GM23338 (cell line): ENCODE measurements at regions not wholly inside any gene's neighbourhood (a gene's known extent, or its start where the extent isn't known, plus 50 kb on each side); places are given as distances from the start of the nearest gene placed in this dataset.
A peak's percentile ranks its signal among the peaks of the same experiment; 100 is the strongest.

Experiments
- ATAC-seq: fragments of 200-7000 bp; cut with Tn5 transposase; 3 replicates; pipeline ENCODE4 v1.9.1; 2020
- DNase-seq: peaks from one replicate; pipeline ENCODE4 v3.0.0-alpha.2; 2015; ENCODE audit warnings: low spot score
- H2AFZ ChIP-seq: fragments of 200-600 bp; sonication (generic); 2 replicates; pipeline ENCODE4 v1.8.0; 2016; ENCODE audit warnings: antibody characterized with exemption, mild to moderate bottlenecking, moderate library complexity
- H3F3A ChIP-seq: fragments of 200-600 bp; sonication (generic); replicated peaks from 2 replicates; pipeline ENCODE4 v1.8.0; 2017; ENCODE audit warnings: antibody characterized with exemption, mixed run types, low read depth
- H3K27ac ChIP-seq: fragments of 200-600 bp; sonication (generic); 2 replicates; pipeline ENCODE4 v1.6.1; 2016; ENCODE audit warnings: low read depth
- H3K27me3 ChIP-seq: fragments of 200-600 bp; sonication (generic); 2 replicates; pipeline ENCODE4 v1.8.0; 2016; ENCODE audit warnings: mild to moderate bottlenecking, mixed run types, moderate library complexity; ENCODE audit not compliant: insufficient read depth
- H3K36me3 ChIP-seq: fragments of 200-600 bp; sonication (generic); 2 replicates; pipeline ENCODE4 v1.8.0; 2016; ENCODE audit warnings: mild to moderate bottlenecking; ENCODE audit not compliant: insufficient read depth
- H3K4me1 ChIP-seq: fragments of 200-600 bp; sonication (generic); 2 replicates; pipeline ENCODE4 v1.8.0; 2016; ENCODE audit warnings: mild to moderate bottlenecking, moderate library complexity; ENCODE audit not compliant: insufficient read depth
- H3K4me2 ChIP-seq: fragments of 200-600 bp; sonication (generic); 2 replicates; pipeline ENCODE4 v1.7.1; 2017; ENCODE audit warnings: mixed run types
- H3K4me3 ChIP-seq: fragments of 200-600 bp; sonication (generic); 2 replicates; pipeline ENCODE4 v1.6.1; 2016; ENCODE audit warnings: mixed run types
- H3K79me2 ChIP-seq: fragments of 200-600 bp; sonication (generic); replicated peaks from 2 replicates; pipeline ENCODE4 v1.8.0; 2017; ENCODE audit warnings: mild to moderate bottlenecking; ENCODE audit not compliant: insufficient read depth
- H3K9me2 ChIP-seq: fragments of 200-600 bp; sonication (generic); 2 replicates; pipeline ENCODE4 v1.8.0; 2017; ENCODE audit not compliant: insufficient read depth
- H4K20me1 ChIP-seq: fragments of 200-600 bp; sonication (generic); replicated peaks from 2 replicates; pipeline ENCODE4 v1.8.0; 2017; ENCODE audit warnings: mild to moderate bottlenecking; ENCODE audit not compliant: insufficient read depth
- H3K27ac Mint-ChIP-seq: 2 replicates; pipeline ENCODE4 v1.8.0; 2020; ENCODE audit warnings: inconsistent platforms, mild to moderate bottlenecking, moderate library complexity, mixed read lengths
- H3K27me3 Mint-ChIP-seq: 3 replicates; pipeline ENCODE4 v1.8.0; 2022; ENCODE audit warnings: low read depth, mild to moderate bottlenecking, moderate library complexity, mixed read lengths, inconsistent platforms; ENCODE audit not compliant: insufficient read depth, poor library complexity
- H3K36me3 Mint-ChIP-seq: 3 replicates; pipeline ENCODE4 v1.8.0; 2021; ENCODE audit warnings: low read depth, mild to moderate bottlenecking, inconsistent platforms, moderate library complexity, mixed read lengths
- H3K4me1 Mint-ChIP-seq: 3 replicates; pipeline ENCODE4 v1.8.0; 2020; ENCODE audit warnings: mild to moderate bottlenecking, inconsistent platforms, mixed read lengths
- H3K4me3 Mint-ChIP-seq: 3 replicates; pipeline ENCODE4 v1.8.0; 2021; ENCODE audit warnings: moderate library complexity, mild to moderate bottlenecking, inconsistent platforms, mixed read lengths
- H3K9me3 Mint-ChIP-seq: 3 replicates; pipeline ENCODE4 v1.8.0; 2020; ENCODE audit warnings: moderate library complexity, mild to moderate bottlenecking, inconsistent platforms, mixed read lengths
- EZH2 ChIP-seq: fragments of 200-600 bp; sonication (generic); IDR thresholded peaks from one replicate; pipeline ENCODE4 v1.8.0; 2017; ENCODE audit warnings: antibody characterized with exemption, mild to moderate bottlenecking, low read depth; ENCODE audit not compliant: unreplicated experiment
- JUNB ChIP-seq: IDR thresholded peaks from one replicate; pipeline ENCODE4 v1.6.1; 2016; ENCODE audit warnings: antibody characterized with exemption; ENCODE audit not compliant: unreplicated experiment
- NANOG ChIP-seq: IDR thresholded peaks from 2 replicates; pipeline ENCODE4 v1.6.1; 2016; ENCODE audit warnings: antibody characterized with exemption, borderline replicate concordance
- POLR2AphosphoS5 ChIP-seq: IDR thresholded peaks from 2 replicates; pipeline ENCODE4 v1.6.1; 2016; ENCODE audit warnings: antibody characterized with exemption, low read depth
- REST ChIP-seq: IDR thresholded peaks from one replicate; pipeline ENCODE4 v1.6.1; 2018; ENCODE audit warnings: antibody characterized with exemption; ENCODE audit not compliant: unreplicated experiment
- ZNF114 ChIP-seq: fragments of 250-450 bp; sonication (Bioruptor Pico); IDR thresholded peaks from 2 replicates; pipeline ENCODE4 v1.5.0; 2020; ENCODE audit warnings: mild to moderate bottlenecking, moderate library complexity
- ZNF331 ChIP-seq: fragments of 250-450 bp; sonication (Bioruptor Pico); IDR thresholded peaks from 2 replicates; pipeline ENCODE4 v1.5.0; 2020; ENCODE audit warnings: low read depth, mild to moderate bottlenecking, moderate library complexity
- TF ChIP-seq, protein P1 (sequence below), 2 experiments: fragments of 200-600 bp in 1 of 2; sonication (generic) in 1 of 2; conservative IDR thresholded peaks; 2 replicates each; pipeline versions ENCODE4 v1.5.1 to v1.6.1; 2016 to 2017; ENCODE audit warnings: antibody characterized with exemption in 2 of 2, low read depth in 2 of 2, mild to moderate bottlenecking in 2 of 2, moderate library complexity in 1 of 2
- TF ChIP-seq, protein P2 (sequence below): IDR thresholded peaks from 2 replicates; pipeline ENCODE4 v1.6.1; 2016; ENCODE audit warnings: antibody characterized with exemption
- TF ChIP-seq, protein P3 (sequence below): fragments of 250-450 bp; sonication (Bioruptor Pico); IDR thresholded peaks from 2 replicates; pipeline ENCODE4 v1.5.0; 2020; ENCODE audit warnings: mild to moderate bottlenecking, moderate library complexity

DNA sequence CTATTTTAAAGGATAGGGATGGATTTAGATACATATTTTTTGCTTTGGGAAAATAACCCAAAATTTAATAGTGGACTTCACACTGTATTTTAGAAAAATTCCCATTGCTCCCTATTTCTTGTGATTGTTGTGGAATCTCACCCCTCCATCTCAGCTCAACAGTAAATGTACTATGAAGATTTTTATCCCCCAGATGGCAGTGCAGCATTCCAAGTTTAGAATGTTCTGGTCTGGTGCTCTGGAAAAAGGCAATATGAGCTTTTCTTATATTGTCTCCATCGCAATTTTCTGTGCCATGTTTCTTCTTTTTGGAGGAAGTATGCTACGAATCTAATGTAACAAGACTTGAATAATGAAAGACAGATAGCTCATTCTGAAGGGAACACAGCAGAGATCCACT, 471.7 kb upstream of the SYT1 start:
- Histone ChIP-seq H3K4me1 (no peaks in the 10 kb centered on the region), H3K36me3 (no peaks in the 10 kb centered on the region), H3K79me2 (no peaks in the 10 kb centered on the region), H3K4me2 (no peak overlapping the region), H3K27ac (no peak overlapping the region), H3K27me3 (no peaks in the 10 kb centered on the region), H4K20me1 (no peaks in the 10 kb centered on the region), H3K9me2 (no peaks in the 10 kb centered on the region), H3K4me3 (no peak overlapping the region), H2AFZ (no peak overlapping the region), H3F3A (no peaks in the 10 kb centered on the region)
- Mint-ChIP-seq H3K9me3 (no peaks in the 10 kb centered on the region), H3K27ac (no peak overlapping the region), H3K36me3 (no peaks in the 10 kb centered on the region), H3K27me3 (peaks cover 4% of the 10 kb centered on the region), H3K4me1 (peaks cover 6% of the 10 kb centered on the region), H3K4me3 (no peak overlapping the region)
- DNase-seq (no peak), ATAC-seq (no peak)
- TF ChIP-seq NANOG: no peak
- TF ChIP-seq, protein P1, sequence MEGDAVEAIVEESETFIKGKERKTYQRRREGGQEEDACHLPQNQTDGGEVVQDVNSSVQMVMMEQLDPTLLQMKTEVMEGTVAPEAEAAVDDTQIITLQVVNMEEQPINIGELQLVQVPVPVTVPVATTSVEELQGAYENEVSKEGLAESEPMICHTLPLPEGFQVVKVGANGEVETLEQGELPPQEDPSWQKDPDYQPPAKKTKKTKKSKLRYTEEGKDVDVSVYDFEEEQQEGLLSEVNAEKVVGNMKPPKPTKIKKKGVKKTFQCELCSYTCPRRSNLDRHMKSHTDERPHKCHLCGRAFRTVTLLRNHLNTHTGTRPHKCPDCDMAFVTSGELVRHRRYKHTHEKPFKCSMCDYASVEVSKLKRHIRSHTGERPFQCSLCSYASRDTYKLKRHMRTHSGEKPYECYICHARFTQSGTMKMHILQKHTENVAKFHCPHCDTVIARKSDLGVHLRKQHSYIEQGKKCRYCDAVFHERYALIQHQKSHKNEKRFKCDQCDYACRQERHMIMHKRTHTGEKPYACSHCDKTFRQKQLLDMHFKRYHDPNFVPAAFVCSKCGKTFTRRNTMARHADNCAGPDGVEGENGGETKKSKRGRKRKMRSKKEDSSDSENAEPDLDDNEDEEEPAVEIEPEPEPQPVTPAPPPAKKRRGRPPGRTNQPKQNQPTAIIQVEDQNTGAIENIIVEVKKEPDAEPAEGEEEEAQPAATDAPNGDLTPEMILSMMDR (conservative IDR thresholded peaks at IDR 0.05; ENCODE audit: low read depth in 2 of 2): peak; percentile 25 to 49; a peak in 2 of 4 replicates

- no peak overlapping the region for H3K27ac ChIP-seq
- H4K20me1 ChIP-seq: no peaks in the 10 kb centered on the region
- H3K9me2 ChIP-seq: no peaks in the 10 kb centered on the region
- H3K36me3 ChIP-seq: no peaks in the 10 kb centered on the region
- no peak overlapping the region for H3K4me3 ChIP-seq
- peak overlapping the region; percentile 16; the same call in 1 of the 2 replicates for H2AFZ ChIP-seq
- H3K9me3 Mint-ChIP-seq: no peaks in the 10 kb centered on the region
- H3F3A ChIP-seq: no peaks in the 10 kb centered on the region
- H3K27me3 ChIP-seq: no peaks in the 10 kb centered on the region
- no peak overlapping the region for H3K4me3 Mint-ChIP-seq
- peaks cover 6% of the 10 kb centered on the region for H3K4me1 Mint-ChIP-seq
- no peak for DNase-seq
- no peak overlapping the region; the same call in 1 of the 2 replicates for H3K27ac Mint-ChIP-seq
- H3K27me3 Mint-ChIP-seq: peaks cover 6% of the 10 kb centered on the region
- no peaks in the 10 kb centered on the region for H3K4me1 ChIP-seq
- H3K36me3 Mint-ChIP-seq: no peaks in the 10 kb centered on the region
- no peak for ATAC-seq
- H3K4me2 ChIP-seq: no peak overlapping the region
- no peaks in the 10 kb centered on the region for H3K79me2 ChIP-seq
- no peak for TF ChIP-seq POLR2AphosphoS5
- TF ChIP-seq, protein P2, sequence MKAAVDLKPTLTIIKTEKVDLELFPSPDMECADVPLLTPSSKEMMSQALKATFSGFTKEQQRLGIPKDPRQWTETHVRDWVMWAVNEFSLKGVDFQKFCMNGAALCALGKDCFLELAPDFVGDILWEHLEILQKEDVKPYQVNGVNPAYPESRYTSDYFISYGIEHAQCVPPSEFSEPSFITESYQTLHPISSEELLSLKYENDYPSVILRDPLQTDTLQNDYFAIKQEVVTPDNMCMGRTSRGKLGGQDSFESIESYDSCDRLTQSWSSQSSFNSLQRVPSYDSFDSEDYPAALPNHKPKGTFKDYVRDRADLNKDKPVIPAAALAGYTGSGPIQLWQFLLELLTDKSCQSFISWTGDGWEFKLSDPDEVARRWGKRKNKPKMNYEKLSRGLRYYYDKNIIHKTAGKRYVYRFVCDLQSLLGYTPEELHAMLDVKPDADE: no peak
- TF ChIP-seq REST: no peak
- no peak for TF ChIP-seq EZH2
- no peak for TF ChIP-seq ZNF114 (CRISPR knock-in tag)
- TF ChIP-seq, protein P3, sequence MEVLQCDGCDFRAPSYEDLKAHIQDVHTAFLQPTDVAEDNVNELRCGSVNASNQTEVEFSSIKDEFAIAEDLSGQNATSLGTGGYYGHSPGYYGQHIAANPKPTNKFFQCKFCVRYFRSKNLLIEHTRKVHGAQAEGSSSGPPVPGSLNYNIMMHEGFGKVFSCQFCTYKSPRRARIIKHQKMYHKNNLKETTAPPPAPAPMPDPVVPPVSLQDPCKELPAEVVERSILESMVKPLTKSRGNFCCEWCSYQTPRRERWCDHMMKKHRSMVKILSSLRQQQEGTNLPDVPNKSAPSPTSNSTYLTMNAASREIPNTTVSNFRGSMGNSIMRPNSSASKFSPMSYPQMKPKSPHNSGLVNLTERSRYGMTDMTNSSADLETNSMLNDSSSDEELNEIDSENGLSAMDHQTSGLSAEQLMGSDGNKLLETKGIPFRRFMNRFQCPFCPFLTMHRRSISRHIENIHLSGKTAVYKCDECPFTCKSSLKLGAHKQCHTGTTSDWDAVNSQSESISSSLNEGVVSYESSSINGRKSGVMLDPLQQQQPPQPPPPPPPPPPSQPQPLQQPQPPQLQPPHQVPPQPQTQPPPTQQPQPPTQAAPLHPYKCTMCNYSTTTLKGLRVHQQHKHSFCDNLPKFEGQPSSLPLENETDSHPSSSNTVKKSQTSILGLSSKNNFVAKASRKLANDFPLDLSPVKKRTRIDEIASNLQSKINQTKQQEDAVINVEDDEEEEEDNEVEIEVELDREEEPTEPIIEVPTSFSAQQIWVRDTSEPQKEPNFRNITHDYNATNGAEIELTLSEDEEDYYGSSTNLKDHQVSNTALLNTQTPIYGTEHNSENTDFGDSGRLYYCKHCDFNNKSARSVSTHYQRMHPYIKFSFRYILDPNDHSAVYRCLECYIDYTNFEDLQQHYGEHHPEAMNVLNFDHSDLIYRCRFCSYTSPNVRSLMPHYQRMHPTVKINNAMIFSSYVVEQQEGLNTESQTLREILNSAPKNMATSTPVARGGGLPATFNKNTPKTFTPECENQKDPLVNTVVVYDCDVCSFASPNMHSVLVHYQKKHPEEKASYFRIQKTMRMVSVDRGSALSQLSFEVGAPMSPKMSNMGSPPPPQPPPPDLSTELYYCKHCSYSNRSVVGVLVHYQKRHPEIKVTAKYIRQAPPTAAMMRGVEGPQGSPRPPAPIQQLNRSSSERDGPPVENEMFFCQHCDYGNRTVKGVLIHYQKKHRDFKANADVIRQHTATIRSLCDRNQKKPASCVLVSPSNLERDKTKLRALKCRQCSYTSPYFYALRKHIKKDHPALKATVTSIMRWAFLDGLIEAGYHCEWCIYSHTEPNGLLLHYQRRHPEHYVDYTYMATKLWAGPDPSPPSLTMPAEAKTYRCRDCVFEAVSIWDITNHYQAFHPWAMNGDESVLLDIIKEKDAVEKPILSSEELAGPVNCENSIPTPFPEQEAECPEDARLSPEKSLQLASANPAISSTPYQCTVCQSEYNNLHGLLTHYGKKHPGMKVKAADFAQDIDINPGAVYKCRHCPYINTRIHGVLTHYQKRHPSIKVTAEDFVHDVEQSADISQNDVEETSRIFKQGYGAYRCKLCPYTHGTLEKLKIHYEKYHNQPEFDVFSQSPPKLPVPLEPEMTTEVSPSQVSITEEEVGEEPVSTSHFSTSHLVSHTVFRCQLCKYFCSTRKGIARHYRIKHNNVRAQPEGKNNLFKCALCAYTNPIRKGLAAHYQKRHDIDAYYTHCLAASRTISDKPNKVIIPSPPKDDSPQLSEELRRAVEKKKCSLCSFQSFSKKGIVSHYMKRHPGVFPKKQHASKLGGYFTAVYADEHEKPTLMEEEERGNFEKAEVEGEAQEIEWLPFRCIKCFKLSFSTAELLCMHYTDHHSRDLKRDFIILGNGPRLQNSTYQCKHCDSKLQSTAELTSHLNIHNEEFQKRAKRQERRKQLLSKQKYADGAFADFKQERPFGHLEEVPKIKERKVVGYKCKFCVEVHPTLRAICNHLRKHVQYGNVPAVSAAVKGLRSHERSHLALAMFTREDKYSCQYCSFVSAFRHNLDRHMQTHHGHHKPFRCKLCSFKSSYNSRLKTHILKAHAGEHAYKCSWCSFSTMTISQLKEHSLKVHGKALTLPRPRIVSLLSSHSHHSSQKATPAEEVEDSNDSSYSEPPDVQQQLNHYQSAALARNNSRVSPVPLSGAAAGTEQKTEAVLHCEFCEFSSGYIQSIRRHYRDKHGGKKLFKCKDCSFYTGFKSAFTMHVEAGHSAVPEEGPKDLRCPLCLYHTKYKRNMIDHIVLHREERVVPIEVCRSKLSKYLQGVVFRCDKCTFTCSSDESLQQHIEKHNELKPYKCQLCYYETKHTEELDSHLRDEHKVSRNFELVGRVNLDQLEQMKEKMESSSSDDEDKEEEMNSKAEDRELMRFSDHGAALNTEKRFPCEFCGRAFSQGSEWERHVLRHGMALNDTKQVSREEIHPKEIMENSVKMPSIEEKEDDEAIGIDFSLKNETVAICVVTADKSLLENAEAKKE: no peak
- TF ChIP-seq JUNB: no peak
- TF ChIP-seq NANOG: no peak
- no peak for TF ChIP-seq ZNF331
Measured at GRCh38 chr12:78395961-78396360, 468.6 kb upstream of the SYT1 start.
